Amygdala (tissue), 56 donors: ENCODE measurements at regions not wholly inside any gene's neighbourhood (a gene's known extent, or its start where the extent isn't known, plus 50 kb on each side); places are given as distances from the start of the nearest gene placed in this dataset.

Source experiments
- DNase-seq, 56 donors: peaks; one replicate each; lab custom pipeline; 2025; lab: John Stamatoyannopoulos, UW

DNA sequence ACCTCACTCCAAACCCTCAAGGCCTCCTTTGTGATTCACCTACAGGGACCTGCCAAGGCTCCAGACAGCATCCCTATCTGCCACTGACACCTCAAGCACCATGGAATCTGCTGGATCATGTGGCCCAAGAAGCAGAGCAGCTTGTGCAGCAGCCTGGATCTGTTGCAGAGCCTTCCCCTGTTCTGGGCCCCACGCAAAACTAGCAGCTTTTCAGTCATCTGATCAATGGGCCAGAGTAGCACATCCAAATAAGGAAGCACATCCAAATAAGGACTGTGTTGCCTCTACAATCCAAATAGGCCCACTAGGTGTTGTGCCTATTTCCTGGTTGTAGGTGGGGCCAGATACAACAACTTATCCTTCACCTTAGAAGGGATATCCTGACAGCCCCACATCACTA lies 97.1 kb upstream of the GNAO1 start:
- DNase-seq, result no peak

DNA sequence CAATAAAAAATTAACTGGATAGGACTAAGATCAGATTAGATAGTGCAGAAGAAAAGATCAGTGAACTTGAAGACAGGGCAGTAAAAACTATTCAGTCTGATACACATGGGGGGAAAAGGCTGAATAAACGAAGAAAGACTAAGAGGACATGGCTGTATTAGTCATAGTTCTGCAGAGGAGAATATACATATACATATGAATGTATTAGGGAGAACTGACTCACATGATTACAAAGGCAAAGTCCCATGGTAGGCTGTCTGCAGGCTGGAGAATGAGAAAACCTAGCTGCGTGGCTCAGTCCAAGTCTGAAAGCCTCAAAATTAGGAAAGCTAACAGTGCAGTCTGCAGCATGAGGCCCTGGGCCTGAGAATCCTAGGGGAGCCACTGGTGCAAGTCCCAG lies 98.2 kb upstream of the GNAO1 start:
- DNase-seq, result no peak

DNA sequence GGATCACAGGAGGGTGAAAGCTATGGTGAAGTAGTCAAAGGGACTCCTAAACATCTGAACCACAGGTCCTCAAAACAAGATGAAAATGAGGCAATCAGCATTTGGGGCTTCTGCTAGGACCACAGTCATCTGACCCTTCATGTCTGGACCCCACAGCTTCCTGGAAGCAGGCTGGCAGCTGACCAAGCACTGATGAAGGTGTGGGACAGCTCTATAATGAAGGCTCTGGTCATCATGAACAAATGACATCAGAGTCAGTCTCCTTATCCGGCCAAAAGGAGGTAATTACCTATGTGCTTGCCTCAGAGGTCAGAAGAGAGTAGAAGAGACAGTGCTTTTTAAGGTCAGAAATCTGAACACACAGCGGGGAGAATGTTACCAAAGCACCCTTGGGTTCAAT lies 101.2 kb upstream of the GNAO1 start:
- DNase-seq, result no peak

DNA sequence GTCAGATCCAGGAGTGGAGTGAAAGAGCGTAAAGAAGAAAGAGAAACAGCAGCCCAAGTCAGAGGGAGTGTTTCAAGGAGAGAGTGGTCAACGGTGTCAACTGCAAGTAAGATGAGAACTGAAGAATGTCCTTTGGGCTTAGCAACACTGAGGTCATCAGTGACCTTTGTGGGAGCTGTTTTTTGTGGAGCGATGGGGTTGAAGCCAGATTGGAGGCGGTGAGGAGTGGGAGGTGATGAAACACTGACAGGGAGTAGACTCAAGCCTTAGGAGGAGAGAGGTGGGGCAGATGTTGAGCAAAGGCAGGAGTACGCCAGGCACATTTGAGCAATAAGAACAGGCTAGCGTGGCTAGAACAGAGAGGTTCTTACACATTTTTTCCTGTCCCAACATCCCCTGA lies 103.7 kb upstream of the GNAO1 start:
- DNase-seq, result no peak

DNA sequence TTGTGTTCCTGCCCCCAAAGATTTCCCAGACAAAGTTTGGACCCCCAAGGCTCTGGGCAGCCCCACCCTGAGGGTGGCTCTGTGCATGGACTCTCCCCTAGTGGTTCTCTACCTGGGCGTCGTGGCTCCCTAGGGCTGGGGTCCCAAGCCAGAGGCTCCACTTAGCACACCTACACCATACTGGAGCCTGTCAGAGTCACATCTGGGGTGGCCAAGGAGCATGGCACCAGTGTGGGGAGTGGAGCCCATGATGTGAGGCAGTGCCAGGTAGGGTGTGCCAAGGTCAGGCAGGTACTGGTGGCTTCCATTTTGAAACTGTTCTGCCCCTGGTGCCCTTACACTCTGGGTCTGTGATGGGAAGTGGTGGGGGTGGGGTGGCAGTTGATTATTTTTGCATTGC lies 109.9 kb upstream of the GNAO1 start:
- DNase-seq, result no peak

DNA sequence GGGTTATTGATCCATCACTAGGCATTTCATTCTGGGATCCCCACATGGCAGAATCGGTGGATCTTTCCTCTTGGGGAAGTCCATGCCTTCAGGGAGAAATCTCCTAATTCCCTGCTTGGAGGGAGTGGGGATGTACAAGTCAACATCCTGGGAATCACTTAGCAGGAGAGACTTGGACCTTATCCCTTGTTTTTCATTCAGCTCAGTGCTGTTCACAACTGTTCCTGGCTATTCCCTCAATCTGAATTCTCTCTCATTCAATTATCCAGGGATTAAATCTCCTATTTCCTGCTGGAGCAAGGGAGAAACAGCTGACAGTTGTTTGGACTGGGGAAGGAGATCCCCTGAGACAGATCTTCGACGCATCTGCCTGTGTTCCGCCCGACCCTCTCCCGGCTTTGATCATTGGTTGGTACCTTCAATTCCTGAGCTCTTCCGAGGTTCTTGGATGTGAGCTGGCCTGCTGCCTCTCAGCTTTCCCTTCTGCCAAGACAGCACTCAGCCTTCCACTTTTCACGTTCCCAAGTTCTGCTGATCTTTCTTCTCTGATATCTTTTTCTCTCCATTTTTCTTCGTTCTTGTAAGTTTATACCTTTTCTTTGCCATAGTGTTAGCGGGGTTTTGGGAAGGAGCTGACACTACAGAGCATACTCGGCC lies 115.4 kb upstream of the GNAO1 start:
- no peak for DNase-seq

DNA sequence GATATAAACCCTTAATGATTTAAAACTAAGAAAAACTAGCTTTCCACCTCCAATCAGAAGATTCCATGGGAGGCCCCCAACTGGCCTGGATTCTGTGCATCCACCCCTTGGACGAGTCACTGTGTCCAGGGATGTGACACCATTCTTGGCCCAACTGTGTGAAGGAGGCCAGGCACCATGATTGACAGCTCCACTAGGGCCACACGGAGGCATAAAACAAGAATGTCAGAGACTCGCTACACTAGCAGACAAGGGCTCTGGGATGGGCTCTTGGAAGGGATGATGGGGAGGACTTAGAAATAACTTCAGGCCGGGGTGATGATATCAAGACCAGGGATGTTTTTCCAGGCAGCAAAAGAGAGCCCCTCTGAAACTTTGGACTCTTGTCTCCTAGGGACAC lies 117.8 kb upstream of the GNAO1 start:
- no peak for DNase-seq

DNA sequence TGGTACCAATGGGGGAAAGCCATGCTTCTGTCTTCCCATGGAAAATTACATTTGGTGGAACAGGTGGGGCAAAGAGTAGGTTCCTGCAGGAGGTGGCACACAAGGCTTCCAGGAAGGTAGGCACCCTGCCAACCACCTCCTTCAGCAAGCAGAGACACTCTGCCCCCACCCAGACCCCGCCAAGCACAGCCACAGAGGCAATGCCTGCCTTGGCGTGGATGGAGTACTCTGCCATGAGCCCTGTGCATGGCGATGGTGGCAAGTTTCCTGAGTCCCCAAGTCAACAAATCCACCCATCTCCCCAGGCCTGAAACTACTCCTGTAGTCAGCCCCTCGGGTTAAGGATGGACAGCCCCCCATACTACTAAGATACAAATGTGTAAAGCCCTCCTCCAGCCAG lies 119.2 kb upstream of the GNAO1 start:
- no peak for DNase-seq

DNA sequence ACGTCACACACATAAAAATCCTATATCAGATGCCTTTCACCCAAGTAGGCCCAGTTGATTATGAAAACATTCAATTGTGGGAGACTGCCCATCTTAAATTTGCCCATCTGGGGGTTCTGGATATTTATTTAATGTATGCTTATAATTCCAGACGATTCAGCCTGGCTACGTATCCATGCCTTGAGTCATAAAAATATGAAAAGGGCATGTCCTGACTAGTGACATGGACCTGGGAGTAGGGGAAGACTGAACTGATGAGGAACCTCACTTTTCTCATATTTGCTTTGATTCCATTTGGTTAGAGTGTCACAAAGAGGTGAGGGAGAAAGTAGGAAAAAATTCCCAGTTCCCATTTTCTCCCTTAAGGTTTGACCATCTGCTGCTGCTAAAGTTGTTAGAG lies 122.5 kb upstream of the GNAO1 start:
- DNase-seq, result no peak

DNA sequence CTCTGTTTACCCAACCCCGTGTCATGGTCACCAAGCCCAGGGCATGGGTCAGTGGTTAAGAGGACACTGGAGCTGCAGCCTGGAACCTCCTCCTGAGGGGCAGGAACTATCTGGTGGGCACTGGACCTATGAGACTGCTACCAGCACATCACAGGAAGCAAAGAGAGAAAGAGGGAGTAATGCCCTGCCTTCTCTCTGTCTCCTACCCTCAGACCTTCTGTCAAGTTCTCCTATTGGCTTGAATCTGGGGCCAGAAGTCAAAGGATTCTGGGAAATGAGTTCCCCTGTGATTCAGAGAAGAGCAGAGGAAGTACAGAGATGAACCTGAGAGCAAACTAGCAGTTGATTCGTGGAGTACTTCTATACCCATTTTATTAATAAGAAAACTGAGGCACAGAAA lies 123.0 kb upstream of the GNAO1 start:
- DNase-seq, result no peak

DNA sequence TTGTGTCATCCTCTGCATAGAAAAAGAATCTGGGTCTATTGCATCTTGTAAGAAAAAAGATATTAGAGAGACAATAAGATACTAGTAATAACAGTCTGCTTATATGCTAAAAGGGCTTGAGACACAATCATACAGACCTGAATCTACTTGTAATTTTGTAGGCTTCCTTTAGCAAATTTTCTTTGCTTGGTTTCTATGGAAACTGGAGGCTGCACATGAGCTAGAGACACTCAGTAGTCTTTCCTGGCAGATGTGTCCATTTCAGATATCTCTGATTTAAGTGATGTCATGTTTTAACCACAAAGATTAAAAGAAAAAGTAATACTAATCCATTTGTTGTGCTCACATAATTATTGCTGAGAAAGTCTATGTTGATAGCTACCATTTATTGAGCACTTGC lies 123.9 kb upstream of the GNAO1 start:
- DNase-seq, result no peak

DNA sequence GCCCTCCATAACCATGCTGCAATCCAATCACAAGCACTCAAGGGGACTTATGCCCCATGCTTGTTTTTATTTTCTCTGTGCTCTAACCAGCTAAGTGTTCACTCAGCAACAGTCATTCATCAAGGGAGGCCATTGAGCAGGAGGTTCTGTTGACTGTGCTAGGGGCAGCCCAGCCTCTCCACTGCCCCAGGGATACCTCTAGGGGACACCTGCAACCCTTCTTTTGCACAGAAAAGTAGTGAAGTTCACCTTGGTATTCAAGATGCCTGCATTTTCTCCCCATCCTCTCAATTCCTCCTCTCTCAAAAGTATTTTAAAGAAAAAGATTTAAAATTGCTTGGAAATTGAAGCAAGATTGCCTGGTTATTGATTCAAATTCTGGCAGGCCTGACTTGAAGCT lies 124.7 kb upstream of the GNAO1 start:
- no peak for DNase-seq

DNA sequence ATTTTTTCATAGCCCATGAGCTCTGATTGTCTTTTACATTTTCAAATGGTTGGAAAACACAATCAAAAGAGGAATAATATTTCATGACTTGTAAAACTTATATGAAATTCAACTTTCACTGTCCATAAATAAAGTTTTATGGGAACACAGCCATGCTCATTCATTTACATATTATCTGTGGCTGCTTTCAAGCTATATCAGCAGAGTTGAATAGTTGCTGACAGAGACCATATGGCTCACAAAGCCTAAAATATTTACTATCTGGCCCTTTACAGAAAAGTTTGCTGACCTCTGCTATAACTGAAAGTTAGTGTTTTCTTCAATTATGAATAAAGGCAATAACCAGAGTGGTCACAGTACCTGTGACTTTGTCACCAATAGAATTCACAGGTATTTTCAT lies 128.2 kb upstream of the GNAO1 start:
- no peak for DNase-seq

DNA sequence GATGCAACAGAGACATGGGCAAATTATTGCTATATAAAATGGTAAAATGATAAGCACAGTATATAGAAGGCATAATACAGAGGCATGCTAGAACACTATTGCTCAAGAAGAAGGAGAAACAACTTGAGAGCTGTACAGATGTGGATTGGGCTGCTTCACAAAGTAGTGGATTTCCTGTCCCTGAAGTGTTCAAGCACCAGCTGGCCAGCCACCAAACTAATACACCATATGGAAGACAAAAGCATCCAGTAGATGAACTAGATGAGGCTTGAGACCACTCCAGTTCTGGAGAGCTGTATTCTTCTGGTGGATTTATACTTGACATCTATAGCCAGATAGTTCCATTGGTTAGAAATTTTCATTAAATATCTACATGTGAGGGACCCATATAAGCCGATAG lies 134.1 kb upstream of the GNAO1 start:
- DNase-seq, result no peak

DNA sequence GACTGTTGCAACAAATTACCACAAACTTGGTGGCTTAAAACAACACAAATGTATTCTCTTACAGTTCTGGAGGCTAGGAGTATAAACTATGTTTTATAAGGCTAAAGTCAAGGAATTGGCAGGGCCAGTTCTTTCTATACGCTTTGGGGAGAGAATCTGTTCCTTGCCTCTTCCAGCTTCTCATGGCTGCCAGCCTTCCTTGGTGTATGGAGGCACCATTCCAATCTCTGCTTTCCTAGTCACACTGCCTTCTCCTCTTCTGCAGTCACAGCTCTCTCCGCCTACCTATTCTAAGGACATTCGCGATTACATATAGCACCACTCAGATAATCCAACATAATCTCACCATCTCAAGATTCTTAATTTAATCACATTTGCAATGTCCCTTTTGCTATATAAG lies 140.4 kb upstream of the GNAO1 start:
- no peak for DNase-seq

DNA sequence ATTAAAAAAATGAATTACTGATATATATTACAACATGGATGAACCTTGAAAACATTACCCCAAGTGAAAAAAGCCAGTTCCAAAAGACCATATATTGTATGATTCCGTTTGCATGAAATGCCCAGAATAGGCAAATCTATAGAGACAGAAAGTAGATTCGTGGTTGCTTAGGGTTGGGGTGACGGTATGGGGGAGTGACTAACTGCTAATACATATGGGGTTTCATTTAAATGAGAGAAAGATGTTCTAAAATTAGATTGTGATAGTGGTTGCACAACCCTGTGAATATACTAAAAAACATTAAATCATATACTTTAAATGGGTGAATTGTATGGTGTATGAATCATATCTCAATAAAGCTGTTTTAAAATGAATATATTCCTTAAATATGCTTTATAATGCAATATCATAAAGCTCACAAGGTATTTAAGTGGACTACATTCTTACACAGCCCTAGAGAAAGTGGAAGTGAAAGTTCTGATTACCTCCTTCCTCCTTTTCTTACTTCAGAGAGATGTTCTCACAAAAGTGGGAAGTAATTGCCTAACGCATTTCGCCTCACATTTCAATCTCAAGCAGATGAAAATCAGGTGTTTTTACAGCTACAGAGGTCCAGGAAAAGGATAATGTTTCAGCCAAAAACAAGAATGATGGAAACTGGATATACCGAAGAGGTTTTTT lies 142.7 kb upstream of the GNAO1 start:
- DNase-seq, result no peak

DNA sequence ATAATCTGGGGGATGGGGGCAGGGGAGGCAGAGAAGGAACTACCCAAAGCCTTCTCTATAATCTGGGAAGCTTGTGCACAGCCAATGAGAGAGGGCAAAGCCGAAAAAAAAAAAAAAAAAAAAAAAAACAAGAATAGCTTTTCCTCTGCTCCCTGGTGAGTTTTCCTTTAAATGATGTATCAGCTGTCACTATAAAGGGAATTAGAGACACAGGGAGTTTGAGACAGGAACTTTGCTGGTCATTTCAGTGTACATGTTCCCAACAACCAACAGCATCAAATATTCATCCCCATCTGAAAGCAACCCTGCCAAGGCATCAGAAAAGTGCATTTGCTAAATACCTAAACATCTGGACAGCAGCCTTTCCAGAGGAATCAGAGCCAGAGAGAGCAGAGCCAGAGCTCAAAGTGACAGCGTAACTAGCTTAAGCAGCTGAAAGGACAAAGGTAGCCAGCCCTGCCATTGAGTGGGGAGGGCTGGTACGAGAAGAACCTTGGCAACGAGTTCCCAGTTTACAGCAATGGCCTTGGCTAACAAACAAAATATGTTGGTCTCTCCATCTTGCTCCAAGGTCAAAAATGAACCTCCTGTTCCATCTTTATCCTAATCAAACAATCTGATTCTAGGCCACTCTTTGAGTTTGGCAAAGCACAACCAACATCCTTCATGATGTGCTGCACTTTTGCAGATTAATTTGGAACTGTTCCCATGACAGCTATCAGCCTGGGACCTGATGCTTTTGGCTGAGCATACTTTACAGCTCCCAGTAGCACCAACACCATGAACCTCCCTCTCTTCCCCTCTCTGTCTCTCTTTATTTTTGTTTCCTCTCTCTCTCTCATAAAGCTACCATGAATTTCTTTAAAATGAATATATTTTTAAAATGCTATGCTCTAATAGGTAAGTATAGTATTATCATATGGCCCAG lies 143.7 kb upstream of the GNAO1 start:
- peak in 5 of 56 donors; percentile 1 to 9 (median 6) for DNase-seq

DNA sequence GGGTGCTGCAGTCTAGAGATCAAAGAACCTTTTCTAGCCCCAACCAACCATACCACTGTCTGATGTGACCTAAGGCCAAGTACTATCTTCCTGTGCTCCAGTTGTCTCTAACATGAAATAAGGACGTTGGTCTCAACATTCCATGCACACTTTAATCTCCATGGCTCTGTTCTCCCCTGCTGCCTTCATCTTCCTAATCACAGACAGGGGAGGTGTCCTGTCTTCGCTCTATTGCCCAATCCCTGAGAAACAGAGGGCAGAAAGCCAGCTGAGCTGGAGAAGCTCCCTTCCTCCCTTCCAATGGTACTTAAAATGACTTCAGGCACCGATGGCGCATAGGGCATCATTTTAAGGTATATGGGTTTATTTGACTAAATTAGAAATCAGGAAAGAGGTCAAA lies 148.9 kb upstream of the GNAO1 start:
- no peak for DNase-seq

DNA sequence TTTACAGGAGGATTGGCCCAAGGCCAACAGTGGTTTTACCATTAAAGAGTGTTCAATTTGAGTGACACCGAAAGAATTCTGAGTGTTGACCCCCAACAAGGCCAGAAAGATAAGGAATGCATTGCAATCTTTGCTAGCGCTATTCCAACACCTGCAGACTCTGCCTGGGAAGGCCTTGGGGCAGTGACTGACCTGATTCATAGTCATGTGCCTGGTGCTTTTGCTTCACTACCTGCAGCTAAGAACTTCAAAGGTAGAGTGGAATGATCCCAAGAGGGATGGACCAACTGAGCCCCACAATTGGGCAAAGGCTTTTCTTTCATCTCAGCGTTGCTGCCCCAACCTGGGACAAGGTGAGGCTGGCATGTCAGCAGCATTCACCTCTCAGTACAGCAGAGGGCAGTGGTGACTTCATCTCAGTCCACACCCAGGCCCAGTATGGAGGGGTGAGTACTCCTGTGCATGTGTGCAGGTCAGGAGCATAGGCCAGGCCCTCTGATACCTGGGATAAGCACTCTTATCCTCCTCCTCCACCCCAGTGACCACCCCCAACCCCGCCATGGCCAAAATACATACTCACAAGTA lies 149.6 kb upstream of the GNAO1 start:
- peak in 7 of 56 donors; percentile 1 to 13 (median 2) for DNase-seq

DNA sequence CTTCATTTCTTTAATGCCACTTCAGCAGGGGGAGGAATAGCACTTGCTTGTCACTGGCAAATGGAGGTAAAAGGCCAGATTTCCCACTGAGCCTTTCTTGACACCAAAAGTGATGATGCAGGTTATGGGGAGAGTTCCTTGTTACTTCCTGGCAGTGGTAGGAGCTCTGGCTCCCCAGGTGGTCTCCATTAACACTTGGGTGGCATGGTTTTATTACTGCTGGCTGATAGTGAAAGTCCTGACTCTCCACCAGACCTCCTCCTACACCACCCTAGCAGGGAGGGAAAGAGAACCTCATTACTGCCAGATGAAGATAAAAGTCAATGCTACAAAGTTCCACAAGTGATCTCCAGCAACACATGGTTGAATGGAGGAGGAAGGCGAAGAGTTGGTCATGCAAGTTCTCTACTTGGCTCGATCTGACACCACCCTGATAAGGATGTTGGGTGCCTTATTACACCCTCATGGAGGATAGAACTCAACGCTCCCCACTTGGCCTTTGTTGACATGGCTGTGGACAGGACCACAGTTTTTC lies 152.7 kb upstream of the GNAO1 start:
- no peak for DNase-seq

DNA sequence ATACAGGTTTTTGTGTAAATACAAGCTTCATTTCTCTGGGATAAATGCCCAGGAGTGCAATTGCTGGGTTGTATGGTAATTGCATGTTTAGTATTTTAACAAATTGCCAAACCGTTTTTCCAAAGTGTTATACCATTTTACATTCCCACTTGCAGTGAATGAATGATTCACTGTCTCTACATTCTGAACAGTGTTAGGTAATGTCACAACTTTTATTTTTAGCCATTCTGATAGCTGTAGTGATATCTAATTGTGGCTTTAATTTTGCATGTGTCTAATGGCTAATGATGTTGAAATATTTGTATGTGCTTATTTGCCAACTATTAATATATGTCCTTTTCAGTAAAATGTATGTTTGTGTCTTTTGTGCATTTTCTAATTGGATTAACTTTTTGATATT lies 156.9 kb upstream of the CES5A start:
- no peak for DNase-seq
